Activated T-cell treated with anti-CD3 and anti-CD28 coated beads, Interleukin-2, amount 50 U/mL, for 24 hours (primary cell): ENCODE measurements at regions not wholly inside any gene's neighbourhood (a gene's known extent, or its start where the extent isn't known, plus 50 kb on each side); places are given as distances from the start of the nearest gene placed in this dataset.
"Not testable (repeated sequence)": the region's sequence is repeated elsewhere in the genome, so short reads cannot be mapped to it uniquely, and the experiment has no call there.

ENCODE experiments used
- DNase-seq: peaks from one replicate; pipeline ENCODE4 v3.0.0-alpha.2; 2020
- H3K27ac Mint-ChIP-seq: 2 replicates; pipeline ENCODE4 v1.8.0; 2020; ENCODE audit warnings: mild to moderate bottlenecking, mixed read lengths
- H3K27me3 Mint-ChIP-seq: 2 replicates; pipeline ENCODE4 v1.8.0; 2020; ENCODE audit warnings: mixed read lengths
- H3K36me3 Mint-ChIP-seq: 2 replicates; pipeline ENCODE4 v1.8.0; 2020; ENCODE audit warnings: low read depth, mixed read lengths
- H3K4me1 Mint-ChIP-seq: 2 replicates; pipeline ENCODE4 v1.8.0; 2020; ENCODE audit warnings: low read depth, mixed read lengths
- H3K4me3 Mint-ChIP-seq: 2 replicates; pipeline ENCODE4 v1.8.0; 2020; ENCODE audit warnings: mild to moderate bottlenecking, moderate library complexity, mixed read lengths
- H3K9me3 Mint-ChIP-seq: 2 replicates; pipeline ENCODE4 v1.8.0; 2020; ENCODE audit warnings: mixed read lengths

DNA sequence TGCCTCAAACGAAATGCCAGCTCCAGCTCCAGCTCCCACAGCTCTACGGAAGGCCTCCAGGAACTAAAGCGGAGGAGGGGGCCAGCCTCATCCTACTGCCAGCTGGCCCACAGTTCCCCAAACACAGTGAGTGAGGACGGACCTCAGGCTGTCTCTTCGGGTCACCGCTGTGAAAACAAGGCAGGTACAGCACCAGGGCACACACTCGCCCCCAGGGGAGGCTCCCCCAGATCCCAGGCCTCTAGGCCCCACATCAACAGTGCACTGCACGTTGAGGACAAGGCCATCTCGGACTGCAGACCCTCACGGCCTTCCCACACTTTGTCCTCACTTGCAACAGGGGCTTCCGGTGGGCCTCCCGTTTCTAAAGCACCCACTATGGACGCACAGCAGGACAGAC lies 95.0 kb downstream of the GTF2H2C_2 start:
- not testable (repeated sequence) for H3K4me3 Mint-ChIP-seq, DNase-seq, H3K36me3 Mint-ChIP-seq, H3K9me3 Mint-ChIP-seq, H3K27ac Mint-ChIP-seq, H3K27me3 Mint-ChIP-seq, H3K4me1 Mint-ChIP-seq

DNA sequence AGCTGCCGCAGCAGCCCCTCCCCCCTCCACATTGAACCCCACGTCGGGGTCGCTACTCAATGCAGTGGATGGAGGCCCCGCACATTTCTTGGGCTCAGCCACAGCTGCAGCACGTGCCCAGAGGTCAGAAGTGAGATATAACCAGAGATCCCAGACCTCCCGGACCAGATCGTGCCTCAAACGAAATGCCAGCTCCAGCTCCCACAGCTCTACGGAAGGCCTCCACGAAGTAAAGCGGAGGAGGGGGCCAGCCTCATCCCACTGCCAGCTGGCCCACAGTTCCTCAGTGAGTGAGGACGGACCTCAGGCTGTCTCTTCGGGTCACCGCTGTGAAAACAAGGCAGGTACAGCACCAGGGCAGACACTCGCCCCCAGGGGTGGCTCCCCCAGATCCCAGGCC lies 95.6 kb downstream of the GTF2H2C_2 start:
- not testable (repeated sequence) for H3K27me3 Mint-ChIP-seq, H3K9me3 Mint-ChIP-seq, H3K4me1 Mint-ChIP-seq, H3K36me3 Mint-ChIP-seq, H3K27ac Mint-ChIP-seq, H3K4me3 Mint-ChIP-seq
- peak; percentile 29 for DNase-seq
